ENCODE measurements at regions not wholly inside any gene's neighbourhood (a gene's known extent, or its start where the extent isn't known, plus 50 kb on each side); places are given as distances from the start of the nearest gene placed in this dataset.

DNA sequence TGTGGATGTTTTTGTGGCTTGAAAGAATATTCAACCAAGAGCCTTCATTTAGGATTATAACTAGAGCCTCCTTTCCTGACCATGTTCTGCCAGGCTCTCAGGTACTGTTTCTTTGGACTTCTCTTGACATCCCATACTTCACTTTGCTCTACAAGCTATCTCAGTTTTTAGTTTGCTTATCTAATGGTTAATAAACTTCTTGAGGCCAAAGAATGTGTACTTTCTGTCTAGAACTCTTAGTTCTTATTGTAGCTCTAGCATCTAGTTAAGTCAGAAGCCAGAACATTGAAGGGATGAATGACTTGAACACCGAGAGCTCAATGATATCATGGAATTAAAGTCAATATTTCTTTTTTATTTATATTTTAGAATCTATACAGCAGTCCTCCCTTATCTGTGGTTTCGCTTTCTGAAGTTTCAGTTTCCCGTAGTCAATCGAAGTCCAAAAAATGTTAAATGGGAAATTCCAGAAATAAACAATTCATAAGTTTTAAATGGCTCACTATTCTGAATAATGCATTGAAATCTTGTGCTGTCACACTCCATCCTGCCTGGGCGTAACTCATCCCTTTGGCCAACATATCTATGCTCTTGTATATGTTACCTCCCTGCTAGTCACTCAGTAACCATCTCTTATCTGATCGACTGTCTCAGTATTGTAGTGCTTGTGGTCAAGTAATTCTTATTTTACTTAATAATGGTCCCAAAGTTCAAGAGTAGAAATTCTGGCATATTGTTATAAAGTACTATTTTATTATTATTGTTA is 368.6 kb upstream of the RBMS3 start:
- H3K27ac ChIP-seq (ENCODE audit: low read depth, low read length): no peak overlapping the region
- no peaks in the 10 kb centered on the region for H3K27me3 ChIP-seq (ENCODE audit: insufficient read depth, low read length, poor library complexity)
- no peak overlapping the region for H2BK15ac ChIP-seq (replicated peaks; ENCODE audit: low read depth)
- no peak overlapping the region for H2BK5ac ChIP-seq (ENCODE audit: low read length)
- H4K8ac ChIP-seq (ENCODE audit: low read depth, low read length): no peak overlapping the region
- no peak overlapping the region for H3K18ac ChIP-seq (ENCODE audit: low read length)
- no peak overlapping the region for H2BK120ac ChIP-seq (ENCODE audit: low read depth, low read length)
- H3K4me2 ChIP-seq (ENCODE audit: low read length): no peak overlapping the region
- H3K79me1 ChIP-seq (ENCODE audit: low read length): no peaks in the 10 kb centered on the region
- H3K23ac ChIP-seq (ENCODE audit: low read length): no peak overlapping the region
- H3K4me1 ChIP-seq (ENCODE audit: control insufficient read depth, low read depth, low read length): no peaks in the 10 kb centered on the region
- H3K56ac ChIP-seq (ENCODE audit: low read length): no peak overlapping the region
- H3K36me3 ChIP-seq (ENCODE audit: control insufficient read depth, insufficient read depth, low read length): no peaks in the 10 kb centered on the region
- H3K9ac ChIP-seq (ENCODE audit: low read length): no peak overlapping the region
- WGBS (ENCODE audit: extremely low coverage, insufficient coverage, low lambda C conversion rate): no CpG with 5 or more reads among the region's 6 CpGs
- H3K4ac ChIP-seq (ENCODE audit: low read depth, low read length): no peak overlapping the region
- no peak overlapping the region for H3K4me3 ChIP-seq (ENCODE audit: low read length)
- H4K5ac ChIP-seq (ENCODE audit: low read length): no peak overlapping the region
- no peaks in the 10 kb centered on the region for H3K79me2 ChIP-seq (ENCODE audit: control insufficient read depth, insufficient read depth, low read length)
- DNase-seq: no peak
- H2AK5ac ChIP-seq (ENCODE audit: low read length): no peak overlapping the region

DNA sequence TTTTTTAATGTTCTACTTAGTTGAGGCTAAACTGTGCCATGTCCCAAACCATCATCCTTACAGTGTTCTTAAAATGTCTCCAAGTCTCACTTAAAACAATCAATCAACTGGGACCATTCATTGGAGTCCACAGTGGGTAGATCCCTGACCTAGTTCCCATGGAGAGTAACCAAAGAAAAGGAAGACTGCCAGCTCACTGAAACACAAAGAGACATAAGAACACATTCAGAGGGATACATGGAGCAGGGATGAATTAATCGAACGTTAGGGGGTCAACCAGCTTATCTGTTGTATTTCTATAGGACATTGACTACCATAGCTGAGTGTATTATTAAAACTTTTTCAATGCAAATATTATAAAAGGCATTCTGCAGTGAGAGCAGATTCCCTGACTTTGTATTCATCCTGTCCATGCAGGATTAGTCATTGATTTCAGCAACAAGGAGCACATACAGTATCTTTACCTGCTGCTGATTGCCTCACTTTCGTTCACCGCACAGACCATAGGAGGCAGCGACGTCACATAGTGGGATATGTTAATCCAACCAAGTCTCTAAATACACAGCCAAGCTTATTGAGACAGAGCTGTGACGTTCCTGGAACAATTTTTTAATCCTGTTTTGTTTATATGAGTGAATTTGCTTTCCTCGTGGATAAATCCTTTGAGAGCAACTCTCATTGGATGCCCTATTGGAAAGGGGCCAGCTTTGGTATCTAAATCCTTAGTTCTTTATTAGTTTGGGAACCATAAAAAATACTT is 364.9 kb upstream of the RBMS3 start:
- DNase-seq: peak; percentile 78
- no CpG with 5 or more reads among the region's 8 CpGs for WGBS (ENCODE audit: extremely low coverage, insufficient coverage, low lambda C conversion rate)

DNA sequence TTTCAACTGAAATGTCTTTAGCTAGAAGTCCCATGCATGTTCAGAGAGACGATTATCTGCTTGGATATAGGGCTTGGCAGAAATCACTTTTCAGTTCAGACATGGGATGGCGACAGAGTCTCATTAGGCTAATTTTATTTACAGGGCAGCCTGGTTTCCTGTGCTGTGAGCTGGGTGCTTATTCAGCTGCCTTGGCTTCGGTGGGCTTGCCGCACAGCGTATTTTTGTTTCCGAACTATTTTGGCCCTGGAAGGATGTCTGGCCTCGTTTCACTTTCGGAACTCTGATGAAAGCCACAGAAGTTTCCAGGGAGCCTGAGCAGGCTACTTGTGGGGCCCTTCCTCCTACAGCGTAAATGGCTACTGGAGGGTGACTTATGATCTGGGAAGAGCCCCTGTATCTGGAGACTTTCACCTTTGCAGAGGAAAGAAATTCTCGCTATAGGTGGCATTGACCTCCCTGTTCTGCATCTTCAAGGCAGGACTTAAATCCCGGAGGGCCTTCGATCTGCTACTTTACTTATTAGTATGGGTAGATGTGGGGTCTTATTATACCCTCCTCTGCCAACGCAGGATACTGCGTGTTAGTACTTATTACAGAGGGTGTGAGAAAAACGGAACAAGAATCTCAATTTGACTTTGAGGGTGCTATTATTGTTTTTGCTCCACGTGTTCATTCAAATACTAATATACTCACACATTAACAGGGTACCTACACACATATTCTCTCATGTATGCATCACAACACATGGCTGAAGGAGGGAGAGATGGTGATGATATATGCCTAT is 364.0 kb upstream of the RBMS3 start:
- Histone ChIP-seq H3K36me3 (ENCODE audit: control insufficient read depth, insufficient read depth, low read length) (no peaks in the 10 kb centered on the region), H3K9ac (ENCODE audit: low read length) (no peak overlapping the region), H2BK15ac (replicated peaks; ENCODE audit: low read depth) (peak overlapping the region; percentile 85), H4K8ac (ENCODE audit: low read depth, low read length) (no peak overlapping the region), H3K27ac (ENCODE audit: low read depth, low read length) (no peak overlapping the region), H2AK5ac (ENCODE audit: low read length) (no peak overlapping the region), H3K4me2 (ENCODE audit: low read length) (no peak overlapping the region), H3K4me3 (ENCODE audit: low read length) (no peak overlapping the region), H3K79me2 (ENCODE audit: control insufficient read depth, insufficient read depth, low read length) (no peaks in the 10 kb centered on the region), H4K5ac (ENCODE audit: low read length) (no peak overlapping the region), H3K4ac (ENCODE audit: low read depth, low read length) (no peak overlapping the region), H3K23ac (ENCODE audit: low read length) (no peak overlapping the region), H3K18ac (ENCODE audit: low read length) (peak overlapping the region; percentile 90), H2BK120ac (ENCODE audit: low read depth, low read length) (peak overlapping the region; percentile 90), H3K56ac (ENCODE audit: low read length) (no peak overlapping the region), H2BK5ac (ENCODE audit: low read length) (no peak overlapping the region), H3K27me3 (ENCODE audit: insufficient read depth, low read length, poor library complexity) (no peaks in the 10 kb centered on the region), H3K4me1 (ENCODE audit: control insufficient read depth, low read depth, low read length) (no peaks in the 10 kb centered on the region), H3K79me1 (ENCODE audit: low read length) (no peaks in the 10 kb centered on the region)
- WGBS (ENCODE audit: extremely low coverage, insufficient coverage, low lambda C conversion rate): no CpG with 5 or more reads among the region's 16 CpGs
- DNase-seq: peak; percentile 71

More for the DNA sequence above, 364.9 kb upstream of the RBMS3 start:
- H3K56ac ChIP-seq (ENCODE audit: low read length): no peak overlapping the region
- H3K23ac ChIP-seq (ENCODE audit: low read length): no peak overlapping the region
- no peak overlapping the region for H2BK15ac ChIP-seq (replicated peaks; ENCODE audit: low read depth)
- H2BK120ac ChIP-seq (ENCODE audit: low read depth, low read length): no peak overlapping the region
- no peak overlapping the region for H2AK5ac ChIP-seq (ENCODE audit: low read length)
- H2BK5ac ChIP-seq (ENCODE audit: low read length): no peak overlapping the region
- no peak overlapping the region for H3K4ac ChIP-seq (ENCODE audit: low read depth, low read length)
- no peaks in the 10 kb centered on the region for H3K27me3 ChIP-seq (ENCODE audit: insufficient read depth, low read length, poor library complexity)
- no peak overlapping the region for H4K5ac ChIP-seq (ENCODE audit: low read length)
- H3K9ac ChIP-seq (ENCODE audit: low read length): no peak overlapping the region
- no peak overlapping the region for H3K4me2 ChIP-seq (ENCODE audit: low read length)
- H3K36me3 ChIP-seq (ENCODE audit: control insufficient read depth, insufficient read depth, low read length): no peaks in the 10 kb centered on the region
- no peaks in the 10 kb centered on the region for H3K4me1 ChIP-seq (ENCODE audit: control insufficient read depth, low read depth, low read length)
- H4K8ac ChIP-seq (ENCODE audit: low read depth, low read length): no peak overlapping the region
- no peaks in the 10 kb centered on the region for H3K79me2 ChIP-seq (ENCODE audit: control insufficient read depth, insufficient read depth, low read length)
- no peaks in the 10 kb centered on the region for H3K79me1 ChIP-seq (ENCODE audit: low read length)
- H3K4me3 ChIP-seq (ENCODE audit: low read length): no peak overlapping the region
- no peak overlapping the region for H3K18ac ChIP-seq (ENCODE audit: low read length)
- H3K27ac ChIP-seq (ENCODE audit: low read depth, low read length): no peak overlapping the region

DNA sequence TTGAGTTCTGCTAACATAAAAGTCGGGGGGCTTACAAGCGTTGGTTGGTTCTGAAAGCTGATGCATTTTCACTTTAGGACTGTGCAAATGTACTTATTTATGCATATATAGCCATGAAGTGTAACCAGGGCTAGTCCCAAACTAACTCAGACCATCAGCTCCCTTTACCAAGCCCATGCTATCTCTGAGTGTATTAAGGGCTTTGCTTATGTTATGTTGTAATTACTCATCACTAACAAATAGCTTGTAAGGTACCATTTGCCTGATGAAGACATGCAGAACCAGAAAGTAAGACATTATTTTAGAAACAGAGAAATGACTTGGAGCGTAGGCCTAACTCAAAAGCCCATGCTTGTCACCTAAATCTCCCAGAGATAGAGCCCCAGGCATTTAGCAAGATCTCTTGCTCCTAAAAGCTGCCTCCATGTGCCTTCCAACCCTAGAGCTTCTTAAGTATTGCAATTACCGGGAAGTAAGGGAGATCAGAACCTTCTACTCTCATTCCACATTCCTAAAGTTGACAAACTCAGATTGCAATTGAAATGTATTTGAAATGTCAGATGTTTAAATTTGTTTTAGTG is 362.9 kb upstream of the RBMS3 start:
- peak; percentile 49 for DNase-seq
- Histone ChIP-seq H3K27me3 (ENCODE audit: insufficient read depth, low read length, poor library complexity) (no peaks in the 10 kb centered on the region), H4K8ac (ENCODE audit: low read depth, low read length) (no peak overlapping the region), H3K79me2 (ENCODE audit: control insufficient read depth, insufficient read depth, low read length) (no peaks in the 10 kb centered on the region), H3K79me1 (ENCODE audit: low read length) (no peaks in the 10 kb centered on the region), H3K4ac (ENCODE audit: low read depth, low read length) (no peak overlapping the region), H3K4me1 (ENCODE audit: control insufficient read depth, low read depth, low read length) (no peaks in the 10 kb centered on the region), H2BK5ac (ENCODE audit: low read length) (no peak overlapping the region), H3K9ac (ENCODE audit: low read length) (no peak overlapping the region), H3K23ac (ENCODE audit: low read length) (no peak overlapping the region), H3K56ac (ENCODE audit: low read length) (no peak overlapping the region), H3K4me2 (ENCODE audit: low read length) (no peak overlapping the region), H2AK5ac (ENCODE audit: low read length) (no peak overlapping the region), H3K36me3 (ENCODE audit: control insufficient read depth, insufficient read depth, low read length) (no peaks in the 10 kb centered on the region), H2BK120ac (ENCODE audit: low read depth, low read length) (no peak overlapping the region), H2BK15ac (replicated peaks; ENCODE audit: low read depth) (no peak overlapping the region), H4K5ac (ENCODE audit: low read length) (no peak overlapping the region), H3K27ac (ENCODE audit: low read depth, low read length) (no peak overlapping the region), H3K18ac (ENCODE audit: low read length) (no peak overlapping the region), H3K4me3 (ENCODE audit: low read length) (no peak overlapping the region)
- WGBS (ENCODE audit: extremely low coverage, insufficient coverage, low lambda C conversion rate): no CpG with 5 or more reads among the region's 4 CpGs

DNA sequence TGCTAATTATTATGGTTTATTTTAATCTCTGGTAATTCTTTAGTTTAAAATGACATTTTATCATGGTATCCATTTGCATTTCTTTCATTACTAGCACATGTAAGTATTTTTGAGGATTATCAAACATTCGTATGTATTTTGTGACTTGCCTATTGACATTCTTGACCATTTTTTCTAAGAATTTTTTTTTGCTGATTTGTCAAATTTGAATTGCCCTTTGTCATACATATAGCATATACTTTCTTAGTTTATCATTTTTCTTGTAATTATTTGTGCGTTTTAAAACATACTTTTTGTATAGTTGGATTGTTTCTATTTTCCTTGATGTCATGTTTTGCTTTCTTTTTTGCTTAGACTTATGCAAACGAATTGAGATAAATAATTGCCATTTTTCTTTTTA is 358.5 kb upstream of the RBMS3 start:
- Histone ChIP-seq H4K5ac (ENCODE audit: low read length) (no peak overlapping the region), H2BK15ac (replicated peaks; ENCODE audit: low read depth) (no peak overlapping the region)
- no CpG with 5 or more reads among the region's 3 CpGs for WGBS (ENCODE audit: extremely low coverage, insufficient coverage, low lambda C conversion rate)

More for the DNA sequence above, 358.5 kb upstream of the RBMS3 start:
- no peak overlapping the region for H3K4me2 ChIP-seq (ENCODE audit: low read length)
- H3K23ac ChIP-seq (ENCODE audit: low read length): no peak overlapping the region
- DNase-seq: no peak
- no peak overlapping the region for H3K4ac ChIP-seq (ENCODE audit: low read depth, low read length)
- H3K36me3 ChIP-seq (ENCODE audit: control insufficient read depth, insufficient read depth, low read length): no peaks in the 10 kb centered on the region
- no peak overlapping the region for H2BK120ac ChIP-seq (ENCODE audit: low read depth, low read length)
- H3K4me1 ChIP-seq (ENCODE audit: control insufficient read depth, low read depth, low read length): no peaks in the 10 kb centered on the region
- no peak overlapping the region for H3K9ac ChIP-seq (ENCODE audit: low read length)
- no peak overlapping the region for H3K27ac ChIP-seq (ENCODE audit: low read depth, low read length)
- no peaks in the 10 kb centered on the region for H3K27me3 ChIP-seq (ENCODE audit: insufficient read depth, low read length, poor library complexity)
- H3K56ac ChIP-seq (ENCODE audit: low read length): no peak overlapping the region
- no peaks in the 10 kb centered on the region for H3K79me1 ChIP-seq (ENCODE audit: low read length)
- H3K18ac ChIP-seq (ENCODE audit: low read length): no peak overlapping the region
- no peak overlapping the region for H3K4me3 ChIP-seq (ENCODE audit: low read length)
- no peak overlapping the region for H2BK5ac ChIP-seq (ENCODE audit: low read length)
- H3K79me2 ChIP-seq (ENCODE audit: control insufficient read depth, insufficient read depth, low read length): no peaks in the 10 kb centered on the region
- H2AK5ac ChIP-seq (ENCODE audit: low read length): no peak overlapping the region
- H4K8ac ChIP-seq (ENCODE audit: low read depth, low read length): no peak overlapping the region

Data from mesendoderm (in vitro differentiated cells).